Testis (tissue), 2 donors: ENCODE measurements at regions not wholly inside any gene's neighbourhood (a gene's known extent, or its start where the extent isn't known, plus 50 kb on each side); places are given as distances from the start of the nearest gene placed in this dataset.

Experiments used
- CTCF ChIP-seq, 3 experiments: fragments of 450-650 bp in 2 of 3; fragments of 200-600 bp in 1 of 3; sonication (generic) in 1 of 3; IDR thresholded peaks; one replicate each; pipeline ENCODE4 v1.5.1; 2016 to 2019; ENCODE audit warnings: antibody characterized with exemption in 3 of 3, mild to moderate bottlenecking in 2 of 3, moderate library complexity in 1 of 3
- POLR2A ChIP-seq: fragments of 450-650 bp; IDR thresholded peaks from one replicate; pipeline ENCODE4 v1.6.1; 2017; ENCODE audit warnings: antibody characterized with exemption, mild to moderate bottlenecking, moderate library complexity

GRCh38 chr1:199194862-199195261, 556.0 kb downstream of the PTPRC start:
- TF ChIP-seq POLR2A (no peak), CTCF (IDR thresholded peaks at IDR 0.05) (no peak)
